NOMO-1 (cell line): ENCODE measurements at regions not wholly inside any gene's neighbourhood (a gene's known extent, or its start where the extent isn't known, plus 50 kb on each side); places are given as distances from the start of the nearest gene placed in this dataset.
"Not testable (repeated sequence)": the region's sequence is repeated elsewhere in the genome, so short reads cannot be mapped to it uniquely, and the experiment has no call there.

Source experiments
- DNase-seq, 2 experiments: peaks; one replicate each; lab custom pipeline; 2025; ENCODE audit not compliant: unreplicated experiment in 2 of 2; lab: John Stamatoyannopoulos, UW

GRCh38 chr21:23968008-23968407, 1639.3 kb downstream of the MRPL39 start:
- DNase-seq, result no peak

- no peak for DNase-seq
Measured at GRCh38 chr21:23963454-23963853, 1643.8 kb downstream of the MRPL39 start.

GRCh38 chr21:23960769-23961168, 1646.5 kb downstream of the MRPL39 start:
- peak; percentile 18 to 30 for DNase-seq

GRCh38 chr21:23955135-23955843, 1652.0 kb downstream of the MRPL39 start:
- DNase-seq, result no peak

GRCh38 chr21:23952269-23952668, 1655.0 kb downstream of the MRPL39 start:
- DNase-seq, result no peak

GRCh38 chr21:23951251-23951650, 1656.0 kb downstream of the MRPL39 start:
- no peak for DNase-seq

- no peak for DNase-seq
Measured at GRCh38 chr21:23950344-23950743, 1656.9 kb downstream of the MRPL39 start.

- no peak for DNase-seq
Measured at GRCh38 chr21:23949493-23949892, 1657.8 kb downstream of the MRPL39 start.

- no peak for DNase-seq
Measured at GRCh38 chr21:23939369-23940065, 1667.8 kb downstream of the MRPL39 start.

- peak in 1 of 2 experiments; percentile 1 for DNase-seq
Measured at GRCh38 chr21:23936991-23937390, 1670.3 kb downstream of the MRPL39 start.

GRCh38 chr21:23936224-23936623, 1671.1 kb downstream of the MRPL39 start:
- DNase-seq, result peak in 1 of 2 experiments; percentile 1

GRCh38 chr21:23930565-23930964, 1676.7 kb downstream of the MRPL39 start:
- no peak for DNase-seq

- not testable (repeated sequence) for DNase-seq
Measured at GRCh38 chr21:23926430-23926829, 1680.9 kb downstream of the MRPL39 start.

GRCh38 chr21:23921670-23922418, 1685.4 kb downstream of the MRPL39 start:
- no peak for DNase-seq

GRCh38 chr21:23900727-23901126, 1706.6 kb downstream of the MRPL39 start:
- DNase-seq, result no peak

GRCh38 chr21:23899561-23899960, 1707.7 kb downstream of the MRPL39 start:
- DNase-seq, result no peak

GRCh38 chr21:23890652-23891051, 1716.6 kb downstream of the MRPL39 start:
- DNase-seq, result no peak

GRCh38 chr21:23887725-23888306, 1719.5 kb downstream of the MRPL39 start:
- DNase-seq, result peak; percentile 22 to 62

GRCh38 chr21:23886828-23887724, 1720.2 kb downstream of the MRPL39 start:
- DNase-seq, result no peak

GRCh38 chr21:23881783-23882182, 1725.5 kb downstream of the MRPL39 start:
- no peak for DNase-seq
